Adrenal gland (tissue), 5 donors: ENCODE measurements at regions not wholly inside any gene's neighbourhood (a gene's known extent, or its start where the extent isn't known, plus 50 kb on each side); places are given as distances from the start of the nearest gene placed in this dataset.

ENCODE experiments used
- POLR2A ChIP-seq, 2 donors: fragments of 450-650 bp; IDR thresholded peaks; one replicate each; pipeline ENCODE4 v1.6.1; 2017; ENCODE audit warnings: antibody characterized with exemption in 2 of 2, mild to moderate bottlenecking in 2 of 2, moderate library complexity in 1 of 2
- TF ChIP-seq, protein P1 (sequence below), 6 experiments: fragments of 450-650 bp in 4 of 6; fragments of 200-600 bp in 2 of 6; sonication (generic) in 1 of 6; IDR thresholded peaks; 1 replicate in 5 of 6; 2 replicates in 1 of 6; pipeline versions ENCODE4 v1.5.1 to v1.8.0; 2016 to 2021; ENCODE audit warnings: antibody characterized with exemption in 6 of 6, mild to moderate bottlenecking in 2 of 6, moderate library complexity in 1 of 6
- donor health status: DM: no; HTN: no; CAD: no.

GRCh38 chr22:25348391-25348790, 129.0 kb downstream of the CRYBB2 start:
- TF ChIP-seq, protein P1, sequence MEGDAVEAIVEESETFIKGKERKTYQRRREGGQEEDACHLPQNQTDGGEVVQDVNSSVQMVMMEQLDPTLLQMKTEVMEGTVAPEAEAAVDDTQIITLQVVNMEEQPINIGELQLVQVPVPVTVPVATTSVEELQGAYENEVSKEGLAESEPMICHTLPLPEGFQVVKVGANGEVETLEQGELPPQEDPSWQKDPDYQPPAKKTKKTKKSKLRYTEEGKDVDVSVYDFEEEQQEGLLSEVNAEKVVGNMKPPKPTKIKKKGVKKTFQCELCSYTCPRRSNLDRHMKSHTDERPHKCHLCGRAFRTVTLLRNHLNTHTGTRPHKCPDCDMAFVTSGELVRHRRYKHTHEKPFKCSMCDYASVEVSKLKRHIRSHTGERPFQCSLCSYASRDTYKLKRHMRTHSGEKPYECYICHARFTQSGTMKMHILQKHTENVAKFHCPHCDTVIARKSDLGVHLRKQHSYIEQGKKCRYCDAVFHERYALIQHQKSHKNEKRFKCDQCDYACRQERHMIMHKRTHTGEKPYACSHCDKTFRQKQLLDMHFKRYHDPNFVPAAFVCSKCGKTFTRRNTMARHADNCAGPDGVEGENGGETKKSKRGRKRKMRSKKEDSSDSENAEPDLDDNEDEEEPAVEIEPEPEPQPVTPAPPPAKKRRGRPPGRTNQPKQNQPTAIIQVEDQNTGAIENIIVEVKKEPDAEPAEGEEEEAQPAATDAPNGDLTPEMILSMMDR (IDR thresholded peaks at IDR 0.05): no peak
- TF ChIP-seq POLR2A (IDR thresholded peaks at IDR 0.05): no peak
